AG04449 (cell line): ENCODE measurements at regions not wholly inside any gene's neighbourhood (a gene's known extent, or its start where the extent isn't known, plus 50 kb on each side); places are given as distances from the start of the nearest gene placed in this dataset.
A peak's percentile ranks its signal among the peaks of the same experiment; 100 is the strongest.
"Not testable (repeated sequence)": the region's sequence is repeated elsewhere in the genome, so short reads cannot be mapped to it uniquely, and the experiment has no call there.

Experiments used
- CTCF ChIA-PET: fragments of 350-600 bp; formaldehyde crosslinking; extraction: SDS; loops from one replicate; lab custom pipeline; 2021; ENCODE audit warnings: antibody characterized with exemption; lab: Yijun Ruan, JAX
- POLR2A ChIA-PET: fragments of 400-600, 350-600 bp; formaldehyde crosslinking; extraction: SDS; loops from one replicate; lab custom pipeline; 2020; ENCODE audit warnings: antibody characterized with exemption, inconsistent platforms; lab: Yijun Ruan, JAX
- DNase-seq: peaks from one replicate; pipeline ENCODE4 v3.0.0-alpha.2; 2010; ENCODE audit warnings: low read depth, low spot score
- H3K4me3 ChIP-seq: 2 replicates; pipeline ENCODE4 v1.5.1; 2011; ENCODE audit warnings: low read depth, mild to moderate bottlenecking, control low read depth, low read length
- TF ChIP-seq, protein P1 (sequence below): IDR thresholded peaks from one replicate; pipeline ENCODE4 v1.5.1; 2011; ENCODE audit warnings: mild to moderate bottlenecking, moderate library complexity, low read length, control low read depth, inconsistent platforms; ENCODE audit not compliant: insufficient read depth; ENCODE audit errors: missing control alignments

DNA sequence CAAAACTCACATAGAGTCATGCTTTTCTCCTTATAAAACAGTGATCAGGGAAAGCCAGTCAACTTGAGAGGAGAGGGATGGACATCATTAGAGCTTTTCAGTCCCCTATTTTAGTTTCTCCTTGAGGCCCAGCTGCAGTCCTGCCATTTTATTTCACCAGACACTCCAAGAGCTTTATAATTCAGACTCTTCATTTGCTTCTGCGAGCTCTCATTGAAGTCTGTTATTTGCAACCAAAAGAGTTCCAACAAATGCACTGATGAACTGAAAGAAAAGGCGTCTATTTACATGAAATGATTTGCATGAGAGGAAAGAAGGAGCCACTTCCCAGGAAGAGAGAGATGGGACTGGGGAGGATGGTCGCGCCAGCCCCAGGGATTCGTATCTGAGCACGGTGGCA lies 86.8 kb downstream of the NDUFA12 start:
- CTCF ChIA-PET = no interaction called here
- no peak overlapping the region for H3K4me3 ChIP-seq
- POLR2A ChIA-PET = no interaction called here
- no peak for DNase-seq
- TF ChIP-seq, protein P1, sequence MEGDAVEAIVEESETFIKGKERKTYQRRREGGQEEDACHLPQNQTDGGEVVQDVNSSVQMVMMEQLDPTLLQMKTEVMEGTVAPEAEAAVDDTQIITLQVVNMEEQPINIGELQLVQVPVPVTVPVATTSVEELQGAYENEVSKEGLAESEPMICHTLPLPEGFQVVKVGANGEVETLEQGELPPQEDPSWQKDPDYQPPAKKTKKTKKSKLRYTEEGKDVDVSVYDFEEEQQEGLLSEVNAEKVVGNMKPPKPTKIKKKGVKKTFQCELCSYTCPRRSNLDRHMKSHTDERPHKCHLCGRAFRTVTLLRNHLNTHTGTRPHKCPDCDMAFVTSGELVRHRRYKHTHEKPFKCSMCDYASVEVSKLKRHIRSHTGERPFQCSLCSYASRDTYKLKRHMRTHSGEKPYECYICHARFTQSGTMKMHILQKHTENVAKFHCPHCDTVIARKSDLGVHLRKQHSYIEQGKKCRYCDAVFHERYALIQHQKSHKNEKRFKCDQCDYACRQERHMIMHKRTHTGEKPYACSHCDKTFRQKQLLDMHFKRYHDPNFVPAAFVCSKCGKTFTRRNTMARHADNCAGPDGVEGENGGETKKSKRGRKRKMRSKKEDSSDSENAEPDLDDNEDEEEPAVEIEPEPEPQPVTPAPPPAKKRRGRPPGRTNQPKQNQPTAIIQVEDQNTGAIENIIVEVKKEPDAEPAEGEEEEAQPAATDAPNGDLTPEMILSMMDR = no peak

DNA sequence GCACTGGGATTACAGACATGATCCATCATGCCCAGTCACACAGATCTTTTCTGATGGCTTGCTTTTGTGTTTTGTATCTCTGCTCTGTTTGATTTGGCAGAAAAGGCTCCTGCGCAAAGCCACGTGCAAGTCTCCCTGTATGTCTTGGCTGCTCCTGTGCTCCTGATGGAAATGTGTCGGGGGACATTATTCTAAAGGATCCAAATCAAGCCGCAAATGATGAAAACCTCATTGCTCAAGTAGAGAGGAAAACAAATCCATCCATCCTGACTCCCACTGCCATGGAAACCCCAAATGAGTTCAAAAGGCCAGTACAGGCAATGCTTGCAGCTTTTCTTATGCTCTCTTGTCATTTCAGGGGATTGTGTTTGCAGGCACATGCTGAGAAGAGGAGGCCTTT lies 93.8 kb downstream of the NDUFA12 start:
- DNase-seq = no peak
- no peak overlapping the region for H3K4me3 ChIP-seq
- ChIA-PET POLR2A (no interaction called here), CTCF (no interaction called here)
- TF ChIP-seq, protein P1 = no peak

DNA sequence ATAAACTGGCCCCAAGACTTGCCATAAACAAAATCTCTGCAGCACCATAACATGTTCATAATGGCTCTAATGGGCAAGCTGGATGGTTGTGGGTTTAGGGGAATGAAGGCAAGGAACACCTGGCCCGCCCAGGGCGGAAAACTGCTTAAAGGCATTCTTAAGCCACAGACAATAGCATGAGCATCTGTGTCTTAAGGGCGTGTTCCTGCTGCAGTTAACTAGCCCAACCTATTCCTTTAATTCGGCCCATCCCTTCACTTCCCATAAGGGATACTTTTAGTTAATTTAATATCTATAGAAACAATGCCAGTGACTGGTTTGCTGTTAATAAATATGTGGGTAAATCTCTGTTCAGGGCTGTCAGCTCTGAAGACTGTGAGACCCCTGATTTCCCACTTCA lies 97.7 kb downstream of the NDUFA12 start:
- CTCF ChIA-PET, H3K4me3 ChIP-seq, DNase-seq, POLR2A ChIA-PET: not testable (repeated sequence)

DNA sequence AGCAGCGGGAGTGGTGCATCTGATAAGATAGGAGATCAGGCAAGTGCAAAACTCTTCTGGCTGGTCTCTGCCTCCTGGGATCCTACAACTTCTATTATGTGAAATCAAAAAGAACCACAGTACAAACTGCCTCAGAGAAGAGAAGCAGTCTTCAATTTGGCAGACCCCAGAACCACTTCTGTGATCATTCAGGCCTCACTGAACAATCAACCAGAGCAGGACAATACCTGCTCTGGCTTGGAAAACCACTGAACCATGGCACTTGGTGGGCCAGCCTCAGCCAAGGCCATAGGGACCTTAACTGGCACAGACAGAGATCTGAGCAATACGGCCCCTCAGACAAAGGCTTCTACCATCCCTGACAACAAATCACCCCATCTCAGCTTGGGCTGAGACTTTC lies 103.0 kb downstream of the NDUFA12 start:
- no peak overlapping the region for H3K4me3 ChIP-seq
- TF ChIP-seq, protein P1 = no peak
- POLR2A ChIA-PET = no interaction called here
- DNase-seq = no peak
- CTCF ChIA-PET = no interaction called here

DNA sequence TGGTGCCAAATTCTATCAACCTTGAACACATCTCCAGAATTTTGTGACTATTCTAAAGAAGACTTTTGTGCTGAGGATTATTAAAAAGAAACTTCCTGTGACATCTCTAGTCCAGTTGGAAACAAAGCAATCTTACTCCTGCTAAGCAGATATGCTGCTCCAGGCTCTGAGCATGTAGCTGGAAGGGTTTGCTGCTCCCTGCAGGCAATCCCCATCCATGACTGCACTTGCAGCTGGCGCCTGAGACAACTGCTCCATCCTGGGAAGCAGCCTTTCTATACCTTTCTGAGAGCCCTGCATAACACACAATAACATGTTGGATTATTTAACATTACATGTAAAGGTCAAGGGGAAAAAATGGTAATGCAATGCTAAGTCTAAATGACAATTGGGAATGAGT lies 105.1 kb downstream of the NDUFA12 start:
- ChIA-PET POLR2A (no interaction called here), CTCF (no interaction called here)
- TF ChIP-seq, protein P1 = peak; percentile 26
- no peak for DNase-seq
- H3K4me3 ChIP-seq = no peak overlapping the region

DNA sequence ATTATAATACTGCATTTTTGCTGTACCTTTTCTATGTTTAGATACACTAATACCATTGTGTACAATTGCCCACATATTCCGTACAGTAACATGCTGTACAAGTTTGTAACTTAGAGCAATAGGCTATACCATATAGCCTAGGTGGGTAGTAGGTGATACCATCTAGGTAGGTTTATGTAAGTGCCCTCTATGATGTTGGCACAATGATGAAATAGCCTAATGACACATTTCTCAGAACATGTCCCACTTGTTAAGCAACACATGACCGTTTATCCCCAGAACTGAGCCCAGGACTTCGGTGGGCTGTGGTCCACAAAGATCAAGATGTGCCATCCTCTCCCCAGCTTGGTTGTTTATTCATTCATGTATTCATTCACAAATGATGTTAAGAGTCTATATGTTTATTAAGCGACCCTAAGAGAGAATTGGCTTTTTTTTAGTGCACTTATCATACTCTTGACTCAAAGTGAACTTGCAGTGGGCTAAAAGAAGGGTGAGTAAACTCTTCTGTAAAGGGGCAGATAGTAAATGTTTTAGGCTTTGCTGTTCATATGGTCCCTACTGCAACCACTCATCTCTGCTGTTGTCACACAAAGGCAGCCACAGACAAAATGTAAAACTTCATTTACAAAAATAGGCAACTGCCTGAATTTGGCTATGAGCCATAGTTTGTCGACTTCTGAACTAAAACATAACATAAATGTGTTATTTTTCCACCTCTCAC lies 110.8 kb downstream of the NDUFA12 start:
- H3K4me3 ChIP-seq = no peak overlapping the region
- no peak for DNase-seq
- TF ChIP-seq, protein P1 = no peak
- POLR2A ChIA-PET = no interaction called here
- CTCF ChIA-PET = no interaction called here
